ENCODE measurements at regions not wholly inside any gene's neighbourhood (a gene's known extent, or its start where the extent isn't known, plus 50 kb on each side); places are given as distances from the start of the nearest gene placed in this dataset.

GRCh38 chr12:91845365-91845764 is 300.3 kb downstream of the BTG1 start:
- TF ChIP-seq EZH2 (IDR thresholded peaks at IDR 0.05; ENCODE audit: low read length, unreplicated experiment) (no peak), EZH2phosphoT487 (IDR thresholded peaks at IDR 0.05; ENCODE audit: borderline replicate concordance, low read length) (no peak)
- TF ChIP-seq, protein P1, sequence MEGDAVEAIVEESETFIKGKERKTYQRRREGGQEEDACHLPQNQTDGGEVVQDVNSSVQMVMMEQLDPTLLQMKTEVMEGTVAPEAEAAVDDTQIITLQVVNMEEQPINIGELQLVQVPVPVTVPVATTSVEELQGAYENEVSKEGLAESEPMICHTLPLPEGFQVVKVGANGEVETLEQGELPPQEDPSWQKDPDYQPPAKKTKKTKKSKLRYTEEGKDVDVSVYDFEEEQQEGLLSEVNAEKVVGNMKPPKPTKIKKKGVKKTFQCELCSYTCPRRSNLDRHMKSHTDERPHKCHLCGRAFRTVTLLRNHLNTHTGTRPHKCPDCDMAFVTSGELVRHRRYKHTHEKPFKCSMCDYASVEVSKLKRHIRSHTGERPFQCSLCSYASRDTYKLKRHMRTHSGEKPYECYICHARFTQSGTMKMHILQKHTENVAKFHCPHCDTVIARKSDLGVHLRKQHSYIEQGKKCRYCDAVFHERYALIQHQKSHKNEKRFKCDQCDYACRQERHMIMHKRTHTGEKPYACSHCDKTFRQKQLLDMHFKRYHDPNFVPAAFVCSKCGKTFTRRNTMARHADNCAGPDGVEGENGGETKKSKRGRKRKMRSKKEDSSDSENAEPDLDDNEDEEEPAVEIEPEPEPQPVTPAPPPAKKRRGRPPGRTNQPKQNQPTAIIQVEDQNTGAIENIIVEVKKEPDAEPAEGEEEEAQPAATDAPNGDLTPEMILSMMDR (conservative IDR thresholded peaks at IDR 0.05; ENCODE audit: low read depth, low read length): no peak

Measured in PC-3 (cell line).